Fibroblast of villous mesenchyme (primary cell): ENCODE measurements at regions not wholly inside any gene's neighbourhood (a gene's known extent, or its start where the extent isn't known, plus 50 kb on each side); places are given as distances from the start of the nearest gene placed in this dataset.
"Not testable (repeated sequence)": the region's sequence is repeated elsewhere in the genome, so short reads cannot be mapped to it uniquely, and the experiment has no call there.

Experiments
- DNase-seq: peaks from one replicate; pipeline ENCODE4 v3.0.0-alpha.2; 2010; ENCODE audit warnings: low read depth
- H3K4me3 ChIP-seq: 2 replicates; pipeline ENCODE4 v1.5.1; 2011; ENCODE audit warnings: low read depth, mild to moderate bottlenecking, low read length
- CTCF ChIP-seq: IDR thresholded peaks from 2 replicates; pipeline ENCODE4 v1.5.1; 2012; ENCODE audit warnings: low read depth, mild to moderate bottlenecking, low read length; ENCODE audit not compliant: insufficient read depth

- H3K4me3 ChIP-seq: no peak overlapping the region
- no peak for TF ChIP-seq CTCF
- DNase-seq: no peak
These were observed 124.2 kb upstream of the RBPJ start for GRCh38 chr4:26196567-26196966.

- TF ChIP-seq CTCF: no peak
- no peak overlapping the region for H3K4me3 ChIP-seq
- DNase-seq: peak; percentile 85
These were observed 123.6 kb upstream of the RBPJ start for GRCh38 chr4:26197018-26197779.

GRCh38 chr4:26198931-26199330 is 121.9 kb upstream of the RBPJ start:
- peak; percentile 88 for DNase-seq
- not testable (repeated sequence) for H3K4me3 ChIP-seq

GRCh38 chr4:26199596-26199995 is 121.2 kb upstream of the RBPJ start:
- H3K4me3 ChIP-seq: no peak overlapping the region
- no peak for DNase-seq
- no peak for TF ChIP-seq CTCF

GRCh38 chr4:26201120-26201519 is 119.7 kb upstream of the RBPJ start:
- DNase-seq: no peak
- no peak for TF ChIP-seq CTCF
- H3K4me3 ChIP-seq: no peak overlapping the region

GRCh38 chr4:26204249-26204825 is 116.5 kb upstream of the RBPJ start:
- no peak for DNase-seq
- TF ChIP-seq CTCF: no peak
- no peak overlapping the region for H3K4me3 ChIP-seq

GRCh38 chr4:26204911-26205370 is 115.9 kb upstream of the RBPJ start:
- H3K4me3 ChIP-seq: no peak overlapping the region
- DNase-seq: no peak
- no peak for TF ChIP-seq CTCF
